GM19351 (cell line): ENCODE measurements at regions not wholly inside any gene's neighbourhood (a gene's known extent, or its start where the extent isn't known, plus 50 kb on each side); places are given as distances from the start of the nearest gene placed in this dataset.

Experiments used
- ATAC-seq: cut with Tn5 transposase; IDR thresholded peaks from one replicate; pipeline ENCODE4 v1.9.1; 2021; ENCODE audit warnings: mild to moderate bottlenecking, moderate library complexity; ENCODE audit not compliant: unreplicated experiment

- no peak for ATAC-seq
These were observed 72.2 kb upstream of the TTC14 start for GRCh38 chr3:180529778-180530177.

DNA sequence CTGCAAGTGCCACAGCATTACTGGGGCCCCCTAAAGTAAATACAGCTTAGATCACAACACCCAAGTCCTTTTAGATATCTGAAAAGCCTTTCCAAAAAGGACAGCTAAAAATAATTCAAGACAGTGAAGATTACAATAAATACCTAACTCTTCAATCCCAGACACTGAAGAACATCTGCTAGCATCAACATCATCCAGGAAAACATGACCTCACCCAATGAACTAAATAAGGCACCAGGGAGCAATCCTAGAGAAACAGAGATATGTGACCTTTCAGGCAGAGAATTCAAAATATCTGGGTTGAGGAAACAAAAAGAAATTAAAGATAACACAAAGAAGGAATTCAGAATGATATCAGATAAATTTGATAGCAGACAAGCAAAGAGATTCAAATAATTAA lies 71.7 kb upstream of the TTC14 start:
- no peak for ATAC-seq

DNA sequence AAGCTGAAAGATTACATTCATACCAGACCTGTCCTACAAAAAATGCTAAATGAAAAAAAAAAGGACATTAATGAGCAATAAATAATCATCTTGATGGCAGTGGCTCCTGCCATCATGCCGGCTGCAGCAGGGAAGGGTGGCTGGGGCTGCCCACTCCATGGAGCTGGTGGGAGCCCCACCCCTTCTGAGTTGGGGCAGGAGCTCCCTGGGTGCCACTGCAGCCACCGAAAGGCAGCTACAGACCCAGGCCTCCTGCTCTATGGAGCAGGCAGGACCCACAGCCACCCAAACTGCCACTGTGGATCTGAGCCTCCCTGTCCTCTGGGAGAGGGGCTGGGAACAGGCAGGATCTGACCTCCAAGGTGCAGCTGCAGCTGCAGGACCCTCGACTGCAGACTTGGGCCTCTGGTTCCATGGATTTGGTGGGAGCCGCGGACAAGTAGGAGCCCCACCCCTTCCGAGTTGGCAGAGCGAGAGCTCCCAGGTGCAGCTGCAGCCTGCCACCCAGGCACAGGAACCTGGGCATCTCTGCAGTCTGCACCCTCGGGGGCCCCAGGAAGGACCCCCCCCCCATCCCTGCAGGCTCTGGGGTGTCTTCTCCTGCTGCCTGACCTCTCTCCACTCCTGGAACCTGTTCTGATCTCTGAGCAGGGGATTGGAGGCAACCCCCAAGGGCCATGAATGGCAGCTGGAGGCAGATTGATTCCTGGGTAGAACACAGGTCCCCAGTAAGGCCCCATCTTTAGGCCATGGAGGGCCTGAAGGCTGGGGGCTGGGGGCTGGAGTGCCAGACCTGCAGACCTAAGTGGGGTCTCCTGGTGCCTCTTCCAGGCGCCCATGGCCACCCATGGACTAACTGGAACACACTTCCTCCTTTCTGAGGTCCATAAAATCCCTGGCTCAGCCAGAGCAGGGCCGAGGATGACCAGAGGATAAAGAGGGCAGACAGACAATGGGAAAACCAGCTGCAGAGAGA lies 70.4 kb upstream of the TTC14 start:
- no peak for ATAC-seq

- no peak for ATAC-seq
These were observed 67.1 kb upstream of the TTC14 start for GRCh38 chr3:180534828-180535227.

GRCh38 chr3:180538493-180538892 lies 63.5 kb upstream of the TTC14 start:
- no peak for ATAC-seq

- ATAC-seq, result no peak
These were observed 58.1 kb upstream of the TTC14 start for GRCh38 chr3:180543877-180544276.

DNA sequence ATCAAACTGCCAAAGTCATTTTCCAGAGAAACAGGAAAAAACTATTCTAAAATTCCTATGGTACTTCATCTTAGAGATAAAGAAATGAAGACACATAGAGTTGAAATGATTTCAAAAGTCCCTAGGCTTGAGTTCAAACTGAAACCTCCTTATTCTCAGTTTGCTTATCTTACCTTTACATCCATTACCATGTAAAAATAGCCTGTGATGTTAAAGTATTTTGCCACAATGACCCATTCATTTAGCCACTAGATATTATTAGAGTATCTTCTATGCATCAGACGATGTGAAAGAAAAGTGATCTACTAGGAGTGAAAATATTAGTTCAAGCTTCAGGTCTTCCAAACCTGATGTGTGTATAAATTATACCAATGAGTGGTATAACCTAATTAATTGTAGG lies 55.1 kb upstream of the TTC14 start:
- ATAC-seq, result no peak

DNA sequence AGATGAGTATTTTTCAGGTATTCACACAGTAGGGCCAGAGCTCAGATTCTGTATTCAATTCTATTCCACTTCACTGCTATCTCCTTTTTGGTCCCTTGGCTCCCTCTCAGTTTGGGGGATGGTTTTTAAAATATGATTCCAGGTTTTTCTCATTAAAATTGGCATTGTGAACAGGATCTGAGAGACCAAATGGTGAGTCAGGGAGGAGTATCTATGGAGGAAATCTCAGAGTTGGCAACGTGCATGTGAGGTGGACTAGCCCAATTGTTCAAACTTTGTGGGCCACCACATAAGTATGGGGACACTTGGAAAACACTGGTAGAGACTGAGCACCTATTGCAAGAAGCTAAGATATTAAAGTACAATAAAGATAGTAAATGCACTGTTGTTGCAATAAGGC lies 53.9 kb upstream of the TTC14 start:
- ATAC-seq, result no peak
